GM18498 (cell line): ENCODE measurements at regions not wholly inside any gene's neighbourhood (a gene's known extent, or its start where the extent isn't known, plus 50 kb on each side); places are given as distances from the start of the nearest gene placed in this dataset.

Source experiments
- ATAC-seq: cut with Tn5 transposase; IDR thresholded peaks from one replicate; pipeline ENCODE4 v1.9.1; 2021; ENCODE audit warnings: mild to moderate bottlenecking, moderate library complexity; ENCODE audit not compliant: unreplicated experiment

GRCh38 chr2:41803361-41803760 is 244.5 kb upstream of the PKDCC start:
- ATAC-seq = no peak

- ATAC-seq = no peak
Measured at GRCh38 chr2:41806286-41806685, 241.5 kb upstream of the PKDCC start.

- no peak for ATAC-seq
Measured at GRCh38 chr2:41821167-41821566, 226.7 kb upstream of the PKDCC start.

GRCh38 chr2:41826921-41827320 is 220.9 kb upstream of the PKDCC start:
- no peak for ATAC-seq

- ATAC-seq = no peak
Measured at GRCh38 chr2:41827354-41827971, 220.4 kb upstream of the PKDCC start.

- no peak for ATAC-seq
Measured at GRCh38 chr2:41828052-41828643, 219.7 kb upstream of the PKDCC start.

- no peak for ATAC-seq
Measured at GRCh38 chr2:41829052-41829451, 218.8 kb upstream of the PKDCC start.

GRCh38 chr2:41830600-41830999 is 217.2 kb upstream of the PKDCC start:
- no peak for ATAC-seq

GRCh38 chr2:41832218-41832617 is 215.6 kb upstream of the PKDCC start:
- ATAC-seq = no peak

- no peak for ATAC-seq
Measured at GRCh38 chr2:41835401-41835800, 212.4 kb upstream of the PKDCC start.

GRCh38 chr2:41836948-41837347 is 210.9 kb upstream of the PKDCC start:
- ATAC-seq = no peak

- ATAC-seq = no peak
Measured at GRCh38 chr2:41837610-41838009, 210.2 kb upstream of the PKDCC start.

GRCh38 chr2:41840702-41841551 is 206.9 kb upstream of the PKDCC start:
- ATAC-seq = peak; percentile 100

GRCh38 chr2:41846962-41847361 is 200.9 kb upstream of the PKDCC start:
- no peak for ATAC-seq

GRCh38 chr2:41847744-41848441 is 199.9 kb upstream of the PKDCC start:
- no peak for ATAC-seq

GRCh38 chr2:41851554-41851953 is 196.3 kb upstream of the PKDCC start:
- no peak for ATAC-seq

- ATAC-seq = no peak
Measured at GRCh38 chr2:41853427-41854191, 194.2 kb upstream of the PKDCC start.

- ATAC-seq = no peak
Measured at GRCh38 chr2:41854227-41854626, 193.6 kb upstream of the PKDCC start.

GRCh38 chr2:41856946-41857345 is 190.9 kb upstream of the PKDCC start:
- ATAC-seq = no peak

- no peak for ATAC-seq
Measured at GRCh38 chr2:41859615-41860514, 188.0 kb upstream of the PKDCC start.
